CD4-positive, alpha-beta T cell treated with Interleukin-12 subunit alpha and Interleukin-12 subunit beta, for 1 hour (primary cell): ENCODE measurements at regions not wholly inside any gene's neighbourhood (a gene's known extent, or its start where the extent isn't known, plus 50 kb on each side); places are given as distances from the start of the nearest gene placed in this dataset.

Experiments used
- DNase-seq: peaks from one replicate; pipeline ENCODE4 v3.0.0-alpha.2; 2020

DNA sequence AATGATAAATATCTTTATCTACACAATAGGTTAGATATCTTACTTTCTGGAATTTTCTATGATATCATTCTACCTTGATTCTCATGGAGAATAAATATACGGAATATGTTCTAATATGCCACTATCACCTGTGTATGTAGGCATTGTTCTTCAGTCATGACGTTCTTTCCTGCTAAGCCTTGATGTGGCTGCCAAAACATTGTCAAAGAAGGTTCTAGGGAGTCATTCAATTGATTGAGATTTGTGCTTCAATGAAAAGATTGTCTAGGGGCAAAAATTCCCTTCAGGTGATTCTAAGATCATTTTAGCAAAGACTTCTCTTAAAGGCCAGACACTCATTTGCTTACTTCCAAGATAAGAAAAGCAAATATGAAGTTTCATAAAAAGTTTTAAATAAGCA, 118.1 kb downstream of the MAT2B start:
- no peak for DNase-seq

DNA sequence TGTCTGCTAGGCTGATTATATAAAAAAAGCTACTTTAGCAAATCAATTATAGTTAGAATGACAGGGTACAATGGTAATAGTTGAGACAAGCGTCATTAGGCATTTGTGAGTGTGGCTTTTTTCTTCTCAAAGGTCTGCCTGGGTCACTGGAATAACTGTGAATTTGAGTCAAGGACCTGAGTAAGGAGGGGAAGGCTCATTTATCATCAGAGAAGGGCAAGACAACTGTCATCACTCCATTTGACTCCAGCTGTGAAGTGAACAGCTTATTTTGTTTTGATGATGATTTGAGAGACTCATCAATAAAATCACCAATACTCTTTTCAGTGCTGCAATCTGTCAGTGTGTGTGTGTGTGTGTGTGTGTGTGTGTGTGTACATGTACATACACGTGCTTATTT, 118.6 kb downstream of the MAT2B start:
- DNase-seq: no peak

DNA sequence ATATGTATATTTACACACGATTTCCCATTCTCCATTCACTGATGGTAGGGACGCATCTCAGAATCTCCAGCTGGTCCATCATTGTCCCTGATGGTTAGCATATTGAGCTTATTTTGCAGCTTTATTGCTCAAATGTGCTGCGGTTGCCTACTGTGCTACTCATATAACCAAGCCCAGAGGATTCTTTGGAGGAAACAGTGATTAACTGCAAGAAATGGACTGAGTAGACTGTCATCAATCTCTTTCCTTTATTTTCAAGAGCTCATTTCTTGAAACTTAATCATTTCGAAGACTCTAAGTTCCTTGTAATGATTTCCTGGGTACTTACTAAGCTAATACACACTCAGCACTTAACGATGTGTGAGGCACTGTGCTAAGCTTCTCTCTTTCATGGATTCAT, 119.0 kb downstream of the MAT2B start:
- DNase-seq: no peak

DNA sequence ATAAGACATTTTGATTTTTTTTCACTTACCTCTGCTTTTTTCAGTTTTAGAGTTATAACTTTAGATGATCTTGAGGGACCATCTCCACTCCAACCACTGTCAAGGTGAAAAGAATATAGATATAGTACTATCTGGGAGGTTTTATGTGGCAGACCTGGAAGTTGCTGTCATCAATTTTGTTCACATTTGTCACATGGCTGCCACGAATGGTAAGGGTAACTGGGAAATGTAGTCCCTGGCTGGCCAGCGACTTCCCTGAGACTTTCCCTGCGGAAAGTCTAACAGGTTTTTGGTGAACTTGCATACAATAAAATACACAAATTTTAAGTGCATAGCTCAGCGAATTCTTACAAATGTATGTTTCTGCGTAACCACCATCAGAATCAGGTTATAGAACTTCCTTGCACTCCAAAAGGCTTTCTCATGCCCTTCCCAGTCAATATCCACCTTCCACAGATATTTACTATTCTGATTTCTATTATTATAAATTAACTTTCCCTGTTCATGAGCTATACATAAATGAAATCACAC, 121.5 kb downstream of the MAT2B start:
- no peak for DNase-seq

DNA sequence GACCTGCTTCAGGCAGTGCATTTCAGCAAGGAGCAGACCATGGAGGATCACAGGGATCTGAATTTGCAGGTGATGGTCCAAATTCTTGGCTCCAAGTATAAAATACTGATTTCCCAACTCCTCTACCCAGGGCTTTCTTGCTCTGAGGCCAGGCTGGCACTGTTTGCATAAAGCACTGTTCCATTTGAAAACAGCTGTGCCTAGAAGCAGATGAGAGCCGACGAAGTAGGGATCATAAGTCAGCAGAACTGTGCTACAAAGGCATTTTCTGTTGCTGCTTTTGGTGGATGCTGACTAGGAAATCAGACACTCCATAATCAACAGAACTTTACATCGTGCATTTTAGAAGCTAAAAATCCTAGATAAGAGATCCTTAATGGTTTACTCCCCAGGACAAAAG, 126.4 kb downstream of the MAT2B start:
- DNase-seq: no peak

DNA sequence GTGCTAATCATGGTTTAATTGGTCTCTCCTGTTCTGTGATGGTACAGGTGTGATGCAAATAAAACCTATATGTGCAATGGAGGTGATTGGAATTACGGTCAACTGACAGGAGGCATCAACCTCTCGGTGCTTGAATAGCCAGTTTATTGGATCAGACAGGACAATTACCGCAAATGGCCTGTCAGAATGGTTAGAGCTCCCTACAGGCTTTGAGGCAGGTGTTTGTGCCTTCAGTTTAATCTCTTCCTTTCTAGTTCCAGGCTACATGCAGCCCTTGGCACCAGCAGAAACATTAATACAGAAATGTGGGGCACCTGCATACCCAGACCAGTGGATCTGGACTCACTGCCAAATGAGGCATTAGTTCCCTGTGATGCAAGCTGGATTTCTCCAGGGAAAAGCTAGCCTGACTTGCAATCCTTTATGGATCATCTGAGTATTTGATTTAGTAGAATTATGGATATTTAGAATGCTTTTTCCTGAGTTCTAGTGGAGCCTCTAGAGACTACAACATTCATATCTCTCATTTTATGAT, 128.6 kb downstream of the MAT2B start:
- no peak for DNase-seq

DNA sequence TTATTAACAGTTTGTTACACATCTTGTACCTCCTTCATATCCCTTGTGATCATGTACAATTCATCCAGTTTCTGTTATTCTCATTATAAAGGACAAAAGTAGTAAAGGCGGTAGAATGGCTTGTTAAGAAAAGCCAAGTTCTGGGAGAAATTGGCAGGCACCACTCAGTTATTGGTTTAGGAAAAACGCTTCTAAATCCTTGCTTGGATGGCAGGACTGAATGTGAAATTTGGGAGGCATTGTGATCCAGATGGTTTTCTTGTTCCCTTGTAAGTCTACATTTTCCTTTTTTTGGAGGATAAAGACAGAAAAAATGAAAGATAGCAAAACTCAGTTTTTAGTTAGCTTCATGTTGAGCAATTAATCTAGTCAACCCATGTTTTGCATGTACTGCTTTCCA, 130.2 kb downstream of the MAT2B start:
- no peak for DNase-seq

DNA sequence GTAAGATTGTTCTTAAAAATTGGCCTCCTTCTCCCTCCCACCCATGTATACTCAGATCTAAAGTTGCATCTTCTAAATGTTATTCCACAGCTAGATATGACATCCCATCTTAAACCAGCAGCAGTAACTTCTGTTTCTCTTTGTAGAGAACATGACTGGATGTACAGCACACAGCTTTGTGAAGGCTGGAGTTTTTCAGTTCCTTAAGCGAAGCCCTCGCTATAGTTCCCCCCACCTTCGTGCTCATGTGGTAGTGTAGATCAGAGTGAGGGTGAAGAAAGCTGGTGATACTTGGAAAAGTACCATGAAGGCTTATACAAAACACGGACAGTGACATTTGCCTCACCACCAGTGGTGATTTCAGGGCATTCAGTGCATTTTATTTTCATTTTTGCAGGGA, 137.5 kb downstream of the MAT2B start:
- DNase-seq: no peak

DNA sequence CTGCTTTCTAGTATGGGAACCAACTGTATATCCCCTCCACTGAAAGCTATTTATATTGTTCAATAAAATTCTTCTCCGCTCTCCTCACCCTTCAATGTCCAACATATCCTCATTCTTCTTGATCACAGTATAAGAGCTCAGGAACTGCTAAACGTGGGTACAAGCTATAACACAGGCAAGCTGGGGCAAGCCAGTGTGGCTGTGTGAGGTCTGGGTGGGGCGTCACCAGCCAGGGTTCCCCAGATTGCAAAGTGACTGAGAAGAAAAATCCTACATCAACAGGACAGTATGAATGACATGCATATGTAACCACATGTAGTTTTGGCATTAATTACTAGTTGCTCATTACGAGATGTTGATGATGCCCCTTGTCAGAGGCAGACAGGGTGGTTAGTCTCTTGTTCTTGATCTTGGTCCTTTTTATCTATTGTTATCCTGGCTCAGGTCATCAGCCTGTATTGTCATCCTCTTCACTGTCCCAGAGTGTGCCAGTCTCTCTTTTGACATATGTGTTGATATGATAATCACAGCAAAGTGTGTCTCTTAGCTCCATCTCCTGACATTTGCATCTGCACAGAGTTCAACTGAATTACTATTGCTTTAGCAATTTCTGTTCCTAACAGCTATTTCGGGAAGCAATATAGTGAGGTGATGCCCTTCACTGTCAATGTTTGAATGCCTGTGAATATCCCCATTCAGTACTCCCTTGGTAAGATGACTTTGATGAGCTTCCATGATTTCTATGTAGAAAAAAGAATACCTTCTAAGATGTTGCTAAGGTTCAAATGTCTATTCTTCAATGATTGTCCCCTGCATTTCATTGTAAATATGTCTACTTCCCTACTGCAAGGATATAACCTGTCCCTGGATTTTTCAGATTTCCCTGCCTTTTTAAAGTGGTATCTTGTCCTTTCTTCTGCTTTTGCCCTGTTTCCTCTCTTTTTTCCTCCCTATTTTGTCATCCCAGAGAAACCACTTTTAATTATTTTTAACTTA, 140.3 kb downstream of the MAT2B start:
- no peak for DNase-seq

DNA sequence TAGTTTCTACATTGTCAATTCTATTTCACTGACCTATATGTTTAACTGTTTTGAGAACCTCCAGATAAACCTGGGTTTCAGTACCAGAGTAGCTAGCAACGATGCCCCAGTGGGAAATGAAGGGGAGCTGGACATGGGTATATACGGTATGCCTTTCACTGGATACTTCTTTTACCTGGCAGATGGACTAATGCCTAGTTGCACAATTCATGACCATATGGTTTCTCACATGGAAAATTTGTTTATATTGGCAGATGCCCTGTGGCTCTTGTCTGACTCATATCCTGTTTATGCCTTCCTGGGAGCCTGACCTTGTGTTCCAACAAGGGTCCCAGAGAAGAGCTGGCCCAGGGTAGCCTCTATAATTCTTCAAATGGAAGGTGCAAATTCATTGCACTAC, 144.1 kb downstream of the MAT2B start:
- DNase-seq: no peak

DNA sequence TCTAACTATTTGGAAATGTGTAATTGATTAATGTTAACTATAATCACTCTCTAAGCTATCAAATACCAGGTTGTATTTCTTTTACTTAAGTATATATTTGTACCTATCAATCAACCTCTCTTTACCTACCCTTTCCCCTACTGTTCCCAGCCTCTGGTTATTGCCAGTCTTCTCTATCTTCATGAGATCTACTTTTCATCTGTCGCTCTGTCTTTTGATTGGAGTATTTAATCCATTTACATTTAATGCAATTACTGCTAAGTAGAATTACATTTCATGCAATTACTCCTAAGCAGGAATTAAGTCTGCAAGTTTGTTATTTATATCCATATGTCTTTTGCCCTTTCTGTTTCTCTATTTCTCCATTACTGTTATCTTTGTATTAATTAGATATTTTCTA, 148.1 kb downstream of the MAT2B start:
- no peak for DNase-seq

DNA sequence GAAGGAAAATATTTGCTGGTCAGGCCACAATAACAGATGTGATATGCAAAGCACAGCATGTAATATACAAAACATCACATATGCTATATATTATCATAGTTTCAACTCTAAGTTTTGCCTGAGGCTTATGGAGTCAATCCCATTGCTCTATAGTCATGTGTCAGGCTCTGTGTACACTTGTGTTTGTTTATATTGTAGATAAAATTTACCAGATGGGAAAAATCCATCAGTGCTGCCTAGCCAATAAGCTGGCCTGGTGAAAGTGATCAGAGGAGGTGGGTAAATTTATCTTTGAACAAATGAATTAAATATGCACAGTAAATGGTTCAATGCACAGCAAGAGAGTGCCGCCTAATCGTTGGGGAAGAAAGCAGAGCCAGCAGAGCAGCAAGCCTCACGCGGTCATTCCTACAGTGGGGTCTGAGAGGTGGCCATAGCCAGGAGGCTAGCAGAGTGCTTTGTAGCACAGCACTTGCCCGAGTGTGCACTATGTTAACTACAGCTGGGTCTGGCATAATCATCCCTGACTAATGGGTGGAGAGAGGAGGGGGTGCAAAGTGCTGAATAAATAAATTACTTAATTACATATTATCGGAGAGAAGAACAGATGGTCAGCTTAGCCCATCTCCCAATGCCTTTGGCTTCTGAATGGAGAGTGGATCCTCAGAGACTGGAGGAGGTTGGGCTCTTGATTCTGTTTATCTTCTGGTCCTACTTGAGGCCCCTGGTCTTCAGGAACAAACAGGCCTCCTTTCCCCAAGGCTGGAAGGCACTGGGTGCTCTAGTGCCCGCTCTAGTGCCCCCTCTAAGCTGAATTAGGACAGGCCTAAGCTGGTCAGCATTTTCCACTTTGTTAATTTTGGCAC, 153.5 kb downstream of the MAT2B start:
- DNase-seq: no peak

DNA sequence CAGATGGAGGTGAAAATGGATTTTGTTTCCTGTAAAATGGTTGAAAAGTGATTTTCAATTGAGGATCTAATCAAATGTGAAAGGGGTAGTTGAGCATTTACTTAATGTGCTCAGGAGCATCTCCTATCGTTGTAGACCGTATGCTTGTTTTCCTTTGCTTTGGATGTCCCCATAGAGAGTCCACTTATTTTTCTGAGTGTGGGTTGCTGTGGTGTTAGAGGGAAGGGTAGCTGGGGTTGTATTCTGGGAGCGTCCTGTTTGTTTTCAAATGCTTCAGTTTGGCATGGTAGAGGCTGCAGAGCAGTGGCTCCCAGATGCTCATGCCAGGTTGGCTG, 154.1 kb downstream of the MAT2B start:
- no peak for DNase-seq

DNA sequence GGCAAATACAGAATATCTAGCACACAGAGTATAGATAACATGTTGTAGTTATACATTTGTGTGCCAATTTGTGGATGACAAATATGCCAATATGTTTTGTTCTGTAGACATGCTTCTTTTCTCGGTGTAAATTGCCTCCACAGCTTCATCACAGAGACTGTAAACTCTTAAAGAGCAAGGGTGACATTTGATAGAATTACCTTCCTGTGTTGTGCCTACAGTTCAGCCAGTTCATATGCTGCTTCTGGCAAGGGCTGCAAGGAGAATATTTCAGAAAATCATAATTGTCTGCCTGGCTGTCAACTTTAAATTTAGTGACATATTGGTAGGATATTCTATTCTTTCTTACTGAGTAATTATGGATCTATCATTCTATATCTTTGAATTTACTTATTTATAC, 155.1 kb downstream of the MAT2B start:
- DNase-seq: no peak

DNA sequence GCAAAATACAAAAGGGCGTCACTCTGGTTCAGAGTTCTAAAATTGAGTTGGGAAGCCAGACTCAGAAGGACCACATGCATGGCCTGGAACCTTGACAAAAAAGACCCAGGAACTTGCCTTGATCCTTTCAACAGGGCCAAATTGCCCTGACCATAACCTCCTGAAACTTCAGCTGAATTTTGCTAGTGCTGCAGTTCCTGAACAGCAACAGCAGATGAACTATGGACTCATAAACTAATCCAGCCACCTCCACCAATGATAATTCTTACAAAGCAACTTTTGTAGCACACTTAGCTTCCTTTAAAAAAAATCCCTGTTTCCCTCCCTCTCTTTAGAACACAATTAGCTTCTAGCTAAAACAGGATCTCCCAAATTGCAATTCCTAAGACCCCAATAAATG, 155.9 kb downstream of the MAT2B start:
- DNase-seq: no peak

DNA sequence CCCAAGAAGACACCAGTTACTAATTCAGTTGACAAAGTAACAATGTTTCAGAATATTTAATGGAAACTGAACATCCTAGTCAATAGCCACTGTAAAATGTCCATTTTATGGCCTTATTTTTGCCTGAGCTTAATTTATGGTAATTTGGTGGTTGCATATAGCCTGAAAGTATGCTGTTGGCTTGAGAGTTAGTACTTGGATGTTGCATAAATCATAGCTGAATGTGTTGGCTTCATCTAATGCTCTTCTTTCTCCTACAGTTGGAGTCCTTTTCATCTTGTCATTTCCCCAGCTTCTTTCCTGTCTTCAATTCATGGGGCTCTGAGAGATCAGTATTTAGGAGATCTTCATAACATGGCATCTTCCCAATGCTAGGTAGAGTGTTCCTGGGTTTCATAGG, 164.6 kb downstream of the MAT2B start:
- DNase-seq: no peak

DNA sequence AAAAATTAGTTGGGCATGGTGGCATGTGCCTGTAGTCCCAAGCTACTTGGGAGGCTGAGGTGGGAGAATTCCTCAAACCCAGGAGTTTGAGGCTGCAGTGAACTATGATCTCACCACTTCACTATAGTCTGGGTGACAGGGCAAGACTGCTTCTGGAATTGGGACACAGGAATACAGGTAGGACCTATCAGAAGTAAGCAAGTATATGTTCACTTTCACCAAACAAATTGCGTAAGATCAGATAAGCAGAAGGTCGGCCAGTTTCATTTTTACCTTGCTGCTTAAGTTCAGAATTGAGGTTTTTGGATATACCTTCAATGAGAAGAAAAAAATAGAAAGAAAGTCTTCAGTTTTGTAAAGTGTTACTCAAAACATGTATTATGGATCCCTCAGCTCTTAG, 171.7 kb downstream of the MAT2B start:
- no peak for DNase-seq

DNA sequence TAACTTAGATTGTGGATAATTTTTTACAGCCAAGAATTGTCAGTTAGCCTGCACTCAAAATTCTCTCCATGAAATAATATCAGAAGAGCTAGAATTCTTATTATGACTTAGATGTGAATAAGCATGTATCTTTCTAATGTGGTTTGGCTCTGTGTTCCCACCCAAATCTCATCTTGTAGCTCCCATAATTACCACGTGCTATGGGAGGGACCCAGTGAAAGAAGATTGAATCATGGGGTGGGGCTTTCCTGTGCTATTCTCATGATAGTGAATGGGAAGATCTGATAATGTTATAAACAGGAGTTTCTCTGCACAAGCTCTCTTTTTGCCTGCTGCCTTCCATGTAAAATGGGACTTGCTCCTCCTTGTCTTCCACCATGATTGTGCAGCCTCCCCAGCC, 176.8 kb downstream of the MAT2B start:
- DNase-seq: no peak

DNA sequence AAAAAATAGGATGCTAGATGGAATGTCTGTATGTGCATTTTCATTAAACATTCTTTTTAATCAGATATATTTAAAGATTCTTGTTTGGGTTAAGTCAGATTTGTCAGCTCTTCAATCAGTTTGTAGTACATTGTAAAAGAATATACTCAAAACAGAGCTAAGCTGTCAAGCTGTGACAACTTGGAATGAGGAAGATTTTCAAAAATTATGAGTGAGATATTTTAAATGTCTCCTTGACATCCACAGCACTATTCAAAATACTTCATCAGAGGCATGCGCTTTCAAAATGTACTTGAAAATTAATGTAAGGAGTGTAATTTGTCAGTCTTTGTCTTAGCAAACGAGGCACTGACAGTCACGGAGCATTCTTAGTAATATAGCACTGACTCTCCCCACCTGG, 182.0 kb downstream of the MAT2B start:
- no peak for DNase-seq

DNA sequence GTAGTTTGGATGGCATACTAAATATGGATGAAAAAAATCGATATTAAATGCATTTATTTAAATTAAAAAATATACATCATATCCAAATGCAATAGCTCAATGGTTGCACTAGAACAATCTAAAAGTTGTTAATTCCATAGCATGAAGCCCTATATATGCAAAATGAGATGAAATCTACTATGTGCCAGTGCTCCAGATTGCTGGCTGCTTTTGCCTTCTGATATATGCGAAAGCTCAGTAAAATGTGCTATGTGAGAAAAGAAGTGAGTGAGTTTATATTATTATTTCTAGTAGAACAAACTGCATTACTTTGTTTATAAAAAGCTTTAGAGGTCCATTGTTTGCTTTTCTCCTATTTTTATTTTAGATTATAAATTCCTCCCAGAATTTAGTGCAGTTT, 186.7 kb downstream of the MAT2B start:
- no peak for DNase-seq

DNA sequence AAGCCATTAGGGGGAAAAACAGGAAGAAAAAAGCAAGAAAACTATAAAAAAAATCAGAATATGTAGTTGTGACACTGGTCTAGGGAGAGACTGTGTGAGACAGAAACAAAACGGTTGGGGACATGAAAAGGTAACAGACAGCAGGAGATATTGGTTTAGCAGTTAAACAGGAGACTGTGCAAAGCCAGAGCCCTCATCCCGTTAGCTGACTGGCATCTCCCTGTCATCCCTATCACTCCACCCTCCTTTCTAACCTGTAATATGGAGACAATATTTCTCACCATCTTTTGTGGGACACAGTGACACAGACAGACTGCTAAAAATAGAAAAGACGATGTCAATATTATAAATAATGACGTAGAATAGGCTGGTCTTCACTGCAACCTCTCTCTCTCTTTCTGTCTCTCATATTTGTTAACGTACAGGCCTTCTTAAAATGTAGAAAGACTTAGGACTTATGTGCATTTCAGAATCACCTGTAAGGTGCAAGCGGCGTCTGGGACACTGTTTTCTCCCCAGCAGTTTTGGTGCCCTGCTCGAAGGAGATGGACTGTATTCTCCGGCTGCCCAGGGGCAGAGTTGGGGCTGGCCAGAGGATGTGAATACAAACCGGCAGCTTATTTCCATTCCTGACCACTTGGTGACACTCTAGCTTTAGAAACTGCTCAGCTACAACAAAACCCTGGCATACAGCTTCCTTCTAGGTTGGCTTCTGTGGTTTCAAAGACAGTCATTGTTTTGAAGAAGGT, 190.6 kb downstream of the MAT2B start:
- DNase-seq: peak; percentile 7

DNA sequence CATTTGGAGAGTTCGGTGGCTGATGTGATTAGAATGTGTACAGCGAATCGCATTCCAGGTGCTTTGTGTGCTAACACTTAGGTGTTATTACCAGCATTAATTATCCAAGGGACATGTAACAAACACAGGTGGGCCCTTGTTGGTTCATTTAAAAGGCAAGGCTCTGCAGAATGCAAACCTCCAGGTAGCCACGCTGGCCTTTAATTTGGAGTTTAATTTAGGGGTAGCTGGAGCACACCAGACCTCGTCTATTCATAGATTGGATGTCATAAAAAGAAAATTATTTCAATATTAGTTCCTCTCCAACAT, 191.1 kb downstream of the MAT2B start:
- DNase-seq: no peak
